Upper lobe of left lung (tissue), 6 donors: ENCODE measurements at regions not wholly inside any gene's neighbourhood (a gene's known extent, or its start where the extent isn't known, plus 50 kb on each side); places are given as distances from the start of the nearest gene placed in this dataset.

Source experiments
- ATAC-seq, 2 donors: fragments of 200-7000 bp; cut with Tn5 transposase; one replicate each; pipeline ENCODE4 v1.9.1; 2022; ENCODE audit warnings: mild to moderate bottlenecking in 2 of 2, moderate library complexity in 2 of 2; ENCODE audit not compliant: low FRiP score in 2 of 2
- DNase-seq, 2 donors: peaks; one replicate each; pipeline ENCODE4 v3.0.0-alpha.2; 2019 to 2020
- H3K27ac ChIP-seq, 4 donors: fragments of 200-600 bp; sonication (generic); one replicate each; pipeline ENCODE4 v1.5.1; 2016 to 2019
- H3K27me3 ChIP-seq, 4 donors: fragments of 200-600 bp; sonication (generic); one replicate each; pipeline ENCODE4 v1.5.1; 2017 to 2019
- H3K36me3 ChIP-seq, 4 donors: fragments of 200-600 bp; sonication (generic); one replicate each; pipeline ENCODE4 v1.5.1; 2016 to 2019
- H3K4me1 ChIP-seq, 4 donors: fragments of 200-600 bp; sonication (generic); one replicate each; pipeline ENCODE4 v1.5.1; 2018 to 2019
- H3K4me3 ChIP-seq, 4 donors: fragments of 200-600 bp; sonication (generic); one replicate each; pipeline ENCODE4 v1.5.1; 2017 to 2019; ENCODE audit warnings: mild to moderate bottlenecking in 2 of 4, moderate library complexity in 1 of 4
- H3K9me3 ChIP-seq, 4 donors: fragments of 200-600 bp; sonication (generic); one replicate each; pipeline ENCODE4 v1.5.1; 2018 to 2019
- CTCF ChIP-seq, 6 experiments: fragments of 450-650 bp in 4 of 6; fragments of 200-600 bp in 2 of 6; sonication (generic) in 2 of 6; IDR thresholded peaks; one replicate each; pipeline ENCODE4 v1.5.1; 2016 to 2019; ENCODE audit warnings: antibody characterized with exemption in 6 of 6
- EP300 ChIP-seq, 4 donors: sonication (generic); formaldehyde crosslinking; IDR thresholded peaks; one replicate each; pipeline ENCODE4 v1.5.1; 2017; ENCODE audit warnings: antibody characterized with exemption in 4 of 4, control low read depth in 2 of 4
- POLR2A ChIP-seq, 4 donors: fragments of 450-650 bp; IDR thresholded peaks; one replicate each; pipeline ENCODE4 v1.5.1; 2016 to 2017; ENCODE audit warnings: antibody characterized with exemption in 4 of 4, mild to moderate bottlenecking in 2 of 4
- POLR2AphosphoS5 ChIP-seq, 2 donors: sonication (generic); formaldehyde crosslinking; IDR thresholded peaks; one replicate each; pipeline ENCODE4 v1.5.1; 2017; ENCODE audit warnings: antibody characterized with exemption in 2 of 2
- WGBS, 2 donors: methylation state at CpG; one replicate each; pipeline ENCODE4 v1.1.5; 2017 to 2018; 5-methylcytosine and 5-hydroxymethylcytosine counted together
- donor health status: DM: no; HTN: no; CAD: no; lungs with moderate emphysema.
- donor health status: DM: no; HTN: yes; CAD: no; lungs with severe emphysema.

GRCh38 chr9:38259056-38259455 is 133.4 kb upstream of the ALDH1B1 start:
- H3K27ac ChIP-seq, result no peak overlapping the region
- no peaks in the 10 kb centered on the region for H3K4me1 ChIP-seq
- 64 to 83% methylated on average over 2 of the region's 2 CpGs for whole genome bisulfite sequencing, 2 donors
- H3K4me3 ChIP-seq, result no peak overlapping the region
- no peak for DNase-seq
- H3K36me3 ChIP-seq, result no peaks in the 10 kb centered on the region
- TF ChIP-seq POLR2AphosphoS5 (IDR thresholded peaks at IDR 0.05) (no peak), EP300 (IDR thresholded peaks at IDR 0.05) (no peak), POLR2A (IDR thresholded peaks at IDR 0.05) (no peak)
- no peaks in the 10 kb centered on the region for H3K27me3 ChIP-seq
- no peak for ATAC-seq
- peaks cover 0 to 1% (median 0%) of the 10 kb centered on the region in 4 donors for H3K9me3 ChIP-seq

- WGBS, 2 donors, result 73 to 94% methylated on average over 4 to 6 of the region's 6 CpGs
Observed at GRCh38 chr9:38257626-38258215, 134.8 kb upstream of the ALDH1B1 start.

GRCh38 chr9:38256461-38256860 is 136.0 kb upstream of the ALDH1B1 start:
- WGBS, 2 donors, result 90 to 91% methylated on average over 2 of the region's 2 CpGs
- no peak overlapping the region for H3K4me3 ChIP-seq
- DNase-seq (no peak), ATAC-seq (no peak)
- no peaks in the 10 kb centered on the region for H3K27me3 ChIP-seq
- H3K4me1 ChIP-seq, result no peaks in the 10 kb centered on the region
- no peaks in the 10 kb centered on the region for H3K36me3 ChIP-seq
- TF ChIP-seq CTCF (IDR thresholded peaks at IDR 0.05) (no peak), EP300 (IDR thresholded peaks at IDR 0.05) (no peak), POLR2AphosphoS5 (IDR thresholded peaks at IDR 0.05) (no peak), POLR2A (IDR thresholded peaks at IDR 0.05) (no peak)
- H3K9me3 ChIP-seq, result no peaks in the 10 kb centered on the region
- no peak overlapping the region for H3K27ac ChIP-seq

More at GRCh38 chr9:38257626-38258215, 134.8 kb upstream of the ALDH1B1 start:
- Histone ChIP-seq H3K9me3 (no peaks in the 10 kb centered on the region), H3K27me3 (no peaks in the 10 kb centered on the region), H3K36me3 (no peaks in the 10 kb centered on the region), H3K27ac (no peak overlapping the region), H3K4me1 (no peaks in the 10 kb centered on the region), H3K4me3 (no peak overlapping the region)
- DNase-seq, result no peak
- no peak for TF ChIP-seq CTCF (IDR thresholded peaks at IDR 0.05)
- no peak for TF ChIP-seq EP300 (IDR thresholded peaks at IDR 0.05)
- no peak for TF ChIP-seq POLR2A (IDR thresholded peaks at IDR 0.05)
- TF ChIP-seq POLR2AphosphoS5 (IDR thresholded peaks at IDR 0.05), result no peak
- ATAC-seq, result no peak

- 84 to 92% methylated on average over 3 of the region's 3 CpGs for WGBS, 2 donors
- no peak for TF ChIP-seq POLR2A (IDR thresholded peaks at IDR 0.05)
- TF ChIP-seq POLR2AphosphoS5 (IDR thresholded peaks at IDR 0.05), result no peak
- no peak for TF ChIP-seq EP300 (IDR thresholded peaks at IDR 0.05)
- no peak for TF ChIP-seq CTCF (IDR thresholded peaks at IDR 0.05)
- H3K9me3 ChIP-seq, result no peaks in the 10 kb centered on the region
- no peaks in the 10 kb centered on the region for H3K36me3 ChIP-seq
- H3K4me1 ChIP-seq, result no peaks in the 10 kb centered on the region
- no peak for DNase-seq
- no peak overlapping the region for H3K27ac ChIP-seq
- H3K27me3 ChIP-seq, result no peaks in the 10 kb centered on the region
- no peak for ATAC-seq
- H3K4me3 ChIP-seq, result no peak overlapping the region
Observed at GRCh38 chr9:38255599-38255998, 136.9 kb upstream of the ALDH1B1 start.

- no peak for DNase-seq
- 78 to 88% methylated on average over 2 of the region's 2 CpGs for WGBS, 2 donors
Observed at GRCh38 chr9:38254756-38255155, 137.7 kb upstream of the ALDH1B1 start.

More at GRCh38 chr9:38254756-38255155, 137.7 kb upstream of the ALDH1B1 start:
- Histone ChIP-seq H3K4me3 (no peak overlapping the region), H3K27me3 (no peaks in the 10 kb centered on the region), H3K27ac (no peak overlapping the region), H3K9me3 (no peaks in the 10 kb centered on the region), H3K36me3 (no peaks in the 10 kb centered on the region), H3K4me1 (no peaks in the 10 kb centered on the region)
- no peak for ATAC-seq
- no peak for TF ChIP-seq POLR2A (IDR thresholded peaks at IDR 0.05)
- TF ChIP-seq EP300 (IDR thresholded peaks at IDR 0.05), result no peak
- no peak for TF ChIP-seq CTCF (IDR thresholded peaks at IDR 0.05)
- no peak for TF ChIP-seq POLR2AphosphoS5 (IDR thresholded peaks at IDR 0.05)
